GM21423 (cell line): ENCODE measurements at regions not wholly inside any gene's neighbourhood (a gene's known extent, or its start where the extent isn't known, plus 50 kb on each side); places are given as distances from the start of the nearest gene placed in this dataset.
"Not testable (repeated sequence)": the region's sequence is repeated elsewhere in the genome, so short reads cannot be mapped to it uniquely, and the experiment has no call there.

Experiments used
- ATAC-seq: cut with Tn5 transposase; IDR thresholded peaks from one replicate; pipeline ENCODE4 v1.9.1; 2021; ENCODE audit warnings: mild to moderate bottlenecking, moderate library complexity; ENCODE audit not compliant: unreplicated experiment

DNA sequence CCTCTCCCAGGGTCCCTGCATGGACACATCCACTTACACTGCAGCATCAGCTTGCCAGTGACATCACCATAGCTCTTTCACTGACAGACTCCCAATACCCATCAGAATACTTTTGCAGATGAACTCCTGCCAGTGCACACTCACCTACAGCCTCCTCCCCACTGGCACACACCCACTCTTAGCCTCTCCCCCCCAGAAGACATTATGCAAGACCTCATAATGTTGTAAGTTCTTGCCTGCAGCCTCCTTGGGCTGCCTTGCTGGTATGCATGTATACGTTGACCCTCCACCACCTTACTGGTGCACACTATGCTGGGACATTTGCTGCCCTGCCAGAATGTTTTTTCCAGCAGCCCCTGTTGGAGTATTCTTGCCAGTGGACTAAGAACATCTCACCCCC lies 324.2 kb downstream of the AEBP2 start:
- ATAC-seq: no peak

DNA sequence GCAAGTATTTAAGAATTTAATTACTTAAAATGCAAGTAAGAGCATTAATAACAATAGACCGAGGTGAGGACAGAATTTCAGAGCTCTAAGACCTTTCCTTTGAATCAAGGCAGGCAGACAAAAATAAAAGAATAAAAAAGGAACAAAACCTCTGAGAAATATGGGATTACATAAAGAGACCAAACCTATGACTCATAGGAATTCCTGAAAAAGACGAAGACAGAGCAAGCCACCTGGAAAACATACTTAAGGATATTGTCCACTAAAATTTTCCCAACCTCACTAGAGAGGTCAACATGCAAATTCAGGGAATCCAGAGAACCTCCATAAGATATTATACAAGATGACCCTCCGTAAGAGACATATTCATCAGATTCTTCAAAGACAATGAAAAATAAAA lies 325.1 kb downstream of the AEBP2 start:
- no peak for ATAC-seq

DNA sequence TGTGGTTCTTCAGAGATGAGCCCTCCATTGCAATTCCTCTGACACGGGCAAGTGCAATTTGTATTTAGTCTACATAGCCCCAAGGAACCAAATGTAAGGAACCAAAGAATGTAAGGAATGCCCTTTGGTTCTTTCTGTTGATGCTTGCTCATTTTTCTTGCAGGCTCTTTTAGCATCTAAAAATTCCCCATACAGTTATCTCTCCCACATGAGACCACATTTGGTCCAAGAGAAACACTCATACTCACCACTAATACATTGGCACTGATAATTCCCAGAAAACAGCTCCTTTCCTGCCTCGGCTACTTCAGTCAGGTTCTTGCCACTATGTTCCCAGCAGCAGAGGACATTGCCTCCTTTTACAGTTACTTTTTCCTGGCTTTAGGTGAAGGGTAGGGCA lies 332.6 kb downstream of the AEBP2 start:
- no peak for ATAC-seq

GRCh38 chr12:19772776-19773175 lies 333.5 kb downstream of the AEBP2 start:
- no peak for ATAC-seq

- no peak for ATAC-seq
Observed at GRCh38 chr12:19775241-19775640, 335.9 kb downstream of the AEBP2 start.

DNA sequence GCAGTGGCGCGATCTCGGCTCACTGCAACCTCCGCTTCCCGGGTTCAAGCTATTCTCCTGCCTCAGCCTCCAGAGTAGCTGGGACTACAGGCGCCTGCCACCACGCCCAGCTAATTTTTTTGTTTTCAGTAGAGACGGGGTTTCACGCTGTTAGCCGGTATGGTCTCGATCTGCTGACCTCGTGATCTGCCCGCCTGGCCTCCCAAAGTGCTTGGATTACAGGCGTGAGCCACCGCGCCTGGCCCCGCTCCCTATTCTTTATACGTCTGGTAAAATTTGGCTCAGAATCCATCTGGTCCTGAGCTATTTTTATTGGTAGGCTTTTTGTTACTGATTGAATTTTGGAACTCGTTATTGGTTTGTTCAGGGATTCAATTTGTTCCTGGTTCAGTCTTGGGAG lies 336.7 kb downstream of the AEBP2 start:
- ATAC-seq: not testable (repeated sequence)

DNA sequence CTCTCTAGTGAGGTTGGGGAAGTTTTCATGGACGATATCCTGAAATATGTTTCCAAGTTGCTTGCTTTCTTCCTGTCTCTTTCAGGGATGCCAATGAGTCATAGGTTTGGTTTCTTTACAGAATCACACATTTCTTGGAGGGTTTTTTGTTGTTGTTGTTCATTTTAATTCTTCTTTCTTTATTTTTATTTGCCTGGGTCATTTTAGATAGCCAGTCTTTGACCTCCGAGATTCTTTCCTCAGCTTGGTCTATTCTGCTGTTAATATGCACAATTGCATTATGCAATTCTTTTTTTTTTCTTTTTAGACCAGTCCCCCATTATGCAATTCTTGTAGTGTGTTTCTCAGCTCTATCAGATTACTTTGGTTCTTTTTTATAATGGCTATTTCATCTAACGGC lies 338.9 kb downstream of the AEBP2 start:
- ATAC-seq: no peak

DNA sequence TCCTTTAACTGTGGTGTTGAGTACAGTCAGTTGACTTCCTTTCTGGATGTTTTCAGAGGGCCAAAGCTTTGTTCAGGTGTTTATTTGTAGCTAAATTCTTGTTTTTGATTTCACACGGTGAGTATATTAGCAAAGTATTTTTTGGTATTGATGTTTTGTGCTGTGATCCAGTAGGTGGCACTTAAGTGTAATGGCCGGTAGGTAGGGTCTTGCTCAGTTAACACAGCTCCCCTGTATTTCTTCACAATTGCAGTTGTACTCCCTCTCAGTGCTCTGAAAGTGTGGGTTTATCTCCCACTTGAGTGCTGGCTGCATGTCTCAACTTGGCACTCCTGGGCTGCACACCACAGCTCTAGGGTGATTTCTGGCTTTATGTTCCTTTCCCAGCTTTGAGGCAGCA lies 339.5 kb downstream of the AEBP2 start:
- no peak for ATAC-seq

GRCh38 chr12:19779395-19780056 lies 340.2 kb downstream of the AEBP2 start:
- ATAC-seq: no peak

GRCh38 chr12:19780460-19780859 lies 341.2 kb downstream of the AEBP2 start:
- ATAC-seq: no peak

DNA sequence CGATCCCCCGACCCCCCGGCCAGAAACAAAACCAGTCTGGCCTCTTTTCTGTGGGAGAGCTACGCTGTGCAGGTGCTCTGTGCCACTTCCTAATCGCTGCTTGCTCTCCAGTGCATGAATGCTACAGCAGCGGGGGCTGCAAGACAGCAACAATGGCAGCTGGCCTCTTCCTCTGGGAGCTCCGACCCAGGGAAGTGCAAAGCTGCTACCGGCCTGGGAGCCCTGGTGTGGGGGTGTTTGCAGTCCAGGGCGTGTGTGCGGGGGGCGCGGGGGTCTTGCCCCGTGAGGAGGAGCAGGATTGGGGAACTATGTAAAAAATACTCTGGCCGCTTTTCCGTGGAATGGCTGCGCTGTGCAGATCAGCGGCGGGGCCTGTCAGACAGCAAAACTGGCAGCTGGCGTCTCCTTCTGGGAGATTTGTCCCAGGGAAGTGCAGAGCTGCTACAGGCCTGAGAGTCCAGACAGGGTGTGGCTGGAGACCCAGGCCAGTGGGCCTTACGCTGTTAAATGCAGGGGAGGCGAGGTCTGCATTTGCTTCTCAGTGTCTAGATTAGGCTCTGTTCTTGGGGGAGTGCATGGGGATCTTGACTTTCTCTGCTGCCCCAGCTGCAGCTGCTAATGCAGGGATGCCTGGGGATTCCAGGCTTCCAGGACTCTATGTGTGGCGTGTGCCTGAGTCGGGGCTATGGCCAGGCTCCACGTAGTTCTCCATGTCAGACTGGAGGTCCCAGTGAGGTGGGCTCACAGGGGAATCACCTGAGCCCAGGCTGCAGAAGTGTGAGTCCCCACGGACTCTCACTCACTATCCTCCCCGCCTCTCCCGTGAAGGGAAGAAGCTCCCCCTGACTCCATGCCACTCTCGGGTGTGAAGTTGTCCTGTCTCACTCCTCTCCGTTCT lies 344.5 kb downstream of the AEBP2 start:
- ATAC-seq: no peak

GRCh38 chr12:19792028-19792427 lies 352.7 kb downstream of the AEBP2 start:
- no peak for ATAC-seq

DNA sequence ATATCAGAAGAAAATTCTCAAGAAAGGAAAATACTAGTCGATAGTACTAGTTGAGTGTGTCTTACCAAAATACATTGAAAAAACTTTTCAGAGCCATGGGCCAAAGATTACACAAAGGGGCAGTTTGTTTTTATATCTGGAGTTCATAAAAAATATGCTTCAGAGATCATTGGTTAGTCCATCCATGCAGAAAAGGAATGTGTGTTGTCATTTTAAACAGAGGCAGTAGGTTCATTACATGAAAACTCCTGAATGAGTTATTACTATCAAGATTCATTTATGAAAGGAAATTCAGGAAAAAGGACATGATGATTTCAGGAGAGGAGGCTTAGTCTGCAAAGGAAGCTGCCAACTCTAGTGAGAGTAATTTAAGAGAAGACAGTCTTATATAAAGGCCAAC lies 354.8 kb downstream of the AEBP2 start:
- no peak for ATAC-seq

- ATAC-seq: no peak
Observed at GRCh38 chr12:19799216-19799615, 359.9 kb downstream of the AEBP2 start.

DNA sequence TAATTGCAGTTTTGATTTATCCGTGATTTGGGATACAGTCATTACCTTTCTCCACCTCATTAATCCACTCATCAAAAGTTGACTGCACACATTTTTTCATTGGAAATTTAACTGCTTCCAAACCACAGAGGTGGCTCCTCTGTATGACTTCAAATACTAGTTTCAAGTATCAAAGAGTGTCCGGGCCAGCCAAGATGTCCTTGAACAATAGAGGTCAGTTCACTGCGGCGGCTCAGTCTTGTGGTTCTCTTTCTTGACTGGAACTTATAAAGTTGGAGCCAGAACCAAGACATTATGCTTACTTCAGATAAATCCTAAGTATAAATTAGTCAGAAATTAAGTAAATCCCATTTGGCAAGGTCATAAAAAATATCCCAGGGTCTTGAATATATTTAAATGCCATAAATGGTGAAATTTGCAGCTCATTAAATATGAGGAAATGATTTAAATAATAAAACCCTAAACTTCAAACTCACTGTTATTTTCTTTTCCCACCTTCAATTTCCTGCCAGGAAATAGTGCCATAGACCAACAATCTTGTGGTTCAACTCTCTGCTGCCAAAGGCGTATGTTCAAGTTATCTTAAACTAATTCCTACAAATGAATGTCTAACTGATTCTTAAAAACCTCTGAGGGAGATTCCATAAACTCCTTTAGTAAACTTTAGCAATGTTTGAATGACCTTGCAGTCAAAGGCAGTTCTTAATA lies 360.8 kb downstream of the AEBP2 start:
- ATAC-seq: no peak

DNA sequence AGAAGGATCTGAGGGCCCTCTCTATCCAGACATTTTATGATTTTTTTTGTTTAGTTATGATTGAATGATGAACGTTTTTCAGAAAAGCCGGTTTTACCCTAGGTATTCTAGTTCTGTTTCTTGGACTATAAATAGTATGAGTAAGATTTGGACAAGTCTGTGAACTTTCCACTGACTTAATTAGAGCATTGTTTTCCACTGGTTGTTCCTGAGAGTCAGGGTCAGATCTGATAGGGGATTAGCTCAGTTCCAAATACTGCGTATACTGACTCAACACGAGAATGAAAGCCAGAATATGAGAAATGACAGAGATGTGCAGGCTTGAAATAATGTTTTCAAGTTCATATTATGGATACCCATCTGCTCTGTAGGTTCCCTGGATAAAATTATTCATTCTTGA lies 361.6 kb downstream of the AEBP2 start:
- no peak for ATAC-seq

- no peak for ATAC-seq
Observed at GRCh38 chr12:19801941-19802340, 362.6 kb downstream of the AEBP2 start.

GRCh38 chr12:19802915-19803314 lies 363.6 kb downstream of the AEBP2 start:
- ATAC-seq: no peak

DNA sequence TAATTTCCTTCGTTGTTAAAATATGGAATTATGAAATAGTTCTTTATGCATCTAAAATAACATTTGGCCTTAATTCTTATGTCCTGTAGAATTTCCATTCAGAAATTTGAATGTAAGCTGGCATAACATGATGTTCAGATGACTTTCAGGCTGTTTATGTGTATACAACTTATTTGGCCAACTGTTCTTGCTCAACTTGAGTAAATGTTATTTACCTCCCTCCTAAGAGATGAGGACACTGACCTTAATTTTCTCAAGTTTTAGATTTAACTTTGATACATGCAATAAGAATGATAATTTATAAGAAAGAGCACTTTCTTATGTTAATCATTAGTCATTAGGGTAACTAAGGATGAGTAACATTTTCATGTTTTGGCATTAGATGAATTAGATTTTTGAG lies 365.4 kb downstream of the AEBP2 start:
- no peak for ATAC-seq

DNA sequence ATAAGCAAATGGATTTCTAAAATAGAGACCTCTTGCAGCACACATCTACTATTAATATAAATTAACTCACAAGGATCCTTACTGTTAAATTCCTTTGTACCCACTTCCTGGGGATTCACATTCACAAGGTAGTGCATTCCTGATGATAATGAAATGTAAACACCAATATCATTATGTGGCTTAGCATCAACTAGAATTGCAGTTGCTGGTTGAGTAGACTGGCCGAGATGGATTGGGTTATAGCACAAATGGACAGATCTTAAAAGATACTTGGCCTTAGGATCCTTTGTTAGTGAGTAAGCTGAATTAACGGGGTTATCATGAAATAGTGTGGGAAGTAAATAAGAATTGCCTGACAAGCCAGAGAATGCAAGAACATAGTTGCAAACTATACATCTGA lies 369.1 kb downstream of the AEBP2 start:
- ATAC-seq: no peak

- no peak for ATAC-seq
Observed at GRCh38 chr12:19810213-19810612, 370.9 kb downstream of the AEBP2 start.

DNA sequence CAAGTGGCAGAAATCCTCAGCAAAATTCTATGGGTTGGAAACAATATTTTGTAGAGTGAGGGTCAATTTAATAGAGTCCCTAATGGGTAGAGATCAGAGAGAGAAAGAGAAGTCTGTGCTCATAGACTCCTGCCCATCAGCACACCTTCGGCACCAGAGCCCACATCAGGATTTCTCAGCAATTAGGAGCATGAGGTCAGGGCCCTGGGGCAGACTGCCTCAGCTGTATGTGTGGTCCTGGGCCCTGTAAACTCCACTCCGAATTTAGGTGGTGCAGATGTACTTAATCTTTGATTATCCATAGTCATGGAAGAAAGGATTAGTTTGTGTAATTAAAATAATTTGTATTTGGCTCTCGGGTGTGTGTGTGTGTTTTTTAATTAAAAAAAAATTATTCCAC lies 372.6 kb downstream of the AEBP2 start:
- ATAC-seq: no peak
